HG02763 (cell line): ENCODE measurements at regions not wholly inside any gene's neighbourhood (a gene's known extent, or its start where the extent isn't known, plus 50 kb on each side); places are given as distances from the start of the nearest gene placed in this dataset.

Experiments used
- ATAC-seq: cut with Tn5 transposase; IDR thresholded peaks from one replicate; pipeline ENCODE4 v1.9.1; 2021; ENCODE audit warnings: mild to moderate bottlenecking, moderate library complexity; ENCODE audit not compliant: unreplicated experiment

DNA sequence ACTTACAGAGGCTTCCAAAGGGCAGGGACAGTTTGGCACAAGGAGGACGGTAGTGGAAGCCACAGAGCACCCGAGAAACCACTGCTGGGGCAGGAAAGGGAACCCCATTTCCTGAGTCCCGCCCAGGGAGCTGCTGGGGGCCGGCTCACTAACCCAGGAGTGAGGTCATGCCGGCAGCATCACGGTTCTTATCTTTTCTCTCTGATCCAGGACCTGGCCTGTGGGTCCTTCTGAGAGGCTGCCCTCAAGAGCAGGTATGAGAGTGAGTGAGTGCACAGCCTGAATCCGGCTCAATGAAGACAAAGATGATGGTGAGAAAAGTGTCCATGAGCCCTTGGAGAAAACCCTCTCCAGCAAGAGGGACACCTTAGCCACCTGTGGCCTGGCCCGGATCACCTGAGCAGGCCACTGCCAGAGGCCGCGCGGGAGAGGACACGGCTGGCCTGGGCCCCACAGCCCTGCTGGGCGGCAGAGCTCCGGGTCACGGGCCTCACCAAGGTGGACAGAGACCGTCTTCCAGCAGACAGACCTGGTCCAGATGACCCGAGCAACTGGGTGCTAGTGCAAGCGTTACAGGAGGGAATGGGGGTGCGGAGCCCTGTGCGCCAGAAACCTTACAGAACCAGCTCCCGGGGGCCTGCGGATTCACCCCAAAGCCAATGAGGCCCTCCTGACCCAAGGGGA lies 94.9 kb downstream of the RIPK4 start:
- no peak for ATAC-seq

DNA sequence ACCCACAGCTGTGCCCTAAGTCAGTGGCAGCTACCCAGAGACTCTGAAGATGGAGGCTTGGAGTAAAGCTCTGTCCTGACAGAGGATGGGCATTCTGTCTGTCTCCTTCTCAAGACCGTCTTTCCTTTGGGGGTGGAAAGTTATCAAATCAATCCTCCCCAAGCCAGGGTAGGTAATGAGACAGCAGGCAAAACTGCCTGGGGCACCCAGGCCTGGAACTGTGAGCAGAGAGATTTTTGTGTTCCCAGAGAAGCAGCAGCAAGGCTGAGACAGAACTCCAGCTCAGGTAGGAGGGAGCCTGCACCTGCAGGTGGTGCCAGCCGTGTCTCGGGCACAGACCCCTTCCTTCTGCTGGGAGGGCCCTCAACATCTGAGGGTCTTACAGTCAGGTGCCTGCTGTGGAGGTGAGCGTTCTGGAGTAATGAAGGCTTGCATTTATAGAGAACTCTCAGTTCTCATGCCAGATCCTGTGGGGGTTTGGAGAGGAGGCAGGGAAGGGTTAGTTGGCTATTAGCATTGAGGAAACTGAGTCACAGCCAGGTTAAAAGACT lies 95.6 kb downstream of the RIPK4 start:
- ATAC-seq = no peak

DNA sequence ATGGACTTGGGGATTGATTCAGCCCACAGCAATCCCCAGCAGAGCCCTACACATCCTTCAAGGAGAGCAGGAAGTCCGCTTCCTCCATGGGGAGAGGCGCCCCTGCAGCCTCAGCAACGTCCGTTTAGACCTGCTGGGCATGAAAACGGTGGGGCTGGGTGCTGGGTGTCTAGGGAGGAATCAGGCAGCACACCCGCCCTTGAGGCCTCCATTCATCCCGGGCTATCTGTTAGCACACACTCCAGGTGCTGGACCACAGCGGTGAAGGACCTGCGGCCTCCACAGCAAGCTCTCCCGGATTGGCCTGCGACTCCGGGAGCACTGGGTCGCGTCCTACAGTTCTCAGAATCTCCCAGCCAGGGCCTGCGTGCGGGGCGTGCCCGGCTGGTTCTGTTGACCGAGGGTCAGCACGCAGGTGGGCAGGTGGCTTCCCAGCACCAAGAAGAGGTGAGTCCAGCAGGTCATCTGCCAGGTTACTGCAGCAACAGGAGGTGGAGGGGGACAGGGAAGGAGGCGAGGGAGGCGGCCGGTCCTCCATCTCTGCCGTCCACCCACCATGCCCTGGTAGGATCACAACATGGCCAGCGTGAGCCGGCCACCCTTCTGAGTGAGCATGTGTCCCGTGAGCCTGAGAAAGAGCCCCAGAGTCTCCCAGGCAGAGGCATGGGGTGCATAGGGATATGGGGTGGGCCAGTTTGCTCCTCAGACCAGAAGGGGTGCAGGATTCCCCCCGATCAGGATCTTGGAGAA lies 96.6 kb downstream of the RIPK4 start:
- ATAC-seq = no peak

DNA sequence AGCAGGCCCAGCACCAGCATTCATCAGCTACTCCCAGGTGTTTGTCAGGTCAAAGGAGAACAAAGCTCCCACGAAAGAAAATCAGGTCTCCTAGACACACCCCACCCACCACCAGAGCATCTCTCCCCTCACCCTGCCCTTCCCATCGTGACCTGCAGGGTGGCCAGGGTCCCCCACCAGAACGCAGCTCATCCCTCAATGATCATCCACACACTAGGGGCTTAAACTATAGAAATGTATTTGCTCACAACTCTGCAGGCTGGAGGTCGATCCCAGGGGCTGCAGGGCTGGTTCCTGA lies 97.4 kb downstream of the RIPK4 start:
- no peak for ATAC-seq

DNA sequence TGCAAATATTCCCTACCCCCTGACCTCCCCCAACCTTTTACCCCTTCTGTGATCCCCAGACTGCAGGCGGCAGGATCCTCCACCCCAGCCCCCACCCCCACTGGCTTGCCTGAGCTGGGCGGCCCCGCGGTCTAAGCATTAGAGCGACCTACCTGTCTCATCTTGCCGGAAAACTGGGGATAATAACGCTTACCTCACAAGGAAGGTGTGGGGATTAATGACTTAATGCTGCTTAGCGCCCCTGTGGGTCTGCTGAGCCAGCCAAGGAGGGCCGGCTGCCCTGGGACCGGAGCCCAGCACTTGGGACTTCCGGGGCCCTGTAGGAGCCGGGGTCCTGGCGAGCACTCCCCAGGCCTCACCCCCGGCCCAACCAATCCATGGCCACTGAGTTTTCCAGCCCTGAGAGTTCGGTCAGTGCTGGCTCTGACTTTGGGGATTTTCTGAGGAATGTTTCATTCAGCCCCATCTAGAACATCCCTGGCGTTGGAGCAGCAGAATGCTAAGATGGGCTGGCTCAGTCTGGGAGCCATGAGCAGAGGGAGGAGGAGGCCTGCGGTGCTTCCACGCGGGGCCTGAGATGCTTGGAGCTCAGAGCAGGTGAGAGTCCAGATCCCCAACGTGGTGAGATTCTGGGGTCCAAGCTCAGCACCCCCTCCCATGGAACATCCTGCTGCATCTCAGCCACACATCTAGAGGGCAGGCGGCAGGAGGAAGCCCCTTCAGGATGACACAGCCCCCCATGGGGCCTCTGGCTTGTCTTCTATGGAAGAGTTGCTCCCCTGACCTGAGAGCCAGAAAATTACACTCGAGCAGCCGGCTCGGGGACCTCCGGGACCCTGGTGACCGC lies 97.9 kb downstream of the RIPK4 start:
- no peak for ATAC-seq

DNA sequence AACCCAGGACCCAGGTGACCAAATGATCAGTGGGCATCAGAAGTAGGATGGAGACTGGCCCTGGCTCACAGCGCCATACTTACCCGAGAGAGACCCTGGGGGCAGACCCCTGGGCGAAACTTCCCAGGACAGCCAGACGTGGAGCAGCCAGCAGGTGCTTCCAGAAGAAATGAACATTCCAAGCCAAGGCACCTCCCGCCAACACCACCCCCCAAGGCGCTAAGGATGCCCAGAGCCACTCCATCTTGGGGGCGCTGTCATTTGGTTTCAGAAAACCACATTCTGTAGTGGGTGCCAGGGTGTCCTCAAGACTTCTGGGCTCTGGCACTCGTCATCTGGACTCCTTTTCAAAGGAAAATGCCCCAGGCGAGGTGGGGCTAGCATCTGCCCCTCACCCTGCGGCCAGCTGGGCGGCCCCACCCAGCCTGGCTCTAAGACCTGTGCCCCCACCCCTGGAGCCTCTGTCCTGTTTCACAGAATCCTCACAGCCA lies 98.8 kb downstream of the RIPK4 start:
- ATAC-seq = no peak

DNA sequence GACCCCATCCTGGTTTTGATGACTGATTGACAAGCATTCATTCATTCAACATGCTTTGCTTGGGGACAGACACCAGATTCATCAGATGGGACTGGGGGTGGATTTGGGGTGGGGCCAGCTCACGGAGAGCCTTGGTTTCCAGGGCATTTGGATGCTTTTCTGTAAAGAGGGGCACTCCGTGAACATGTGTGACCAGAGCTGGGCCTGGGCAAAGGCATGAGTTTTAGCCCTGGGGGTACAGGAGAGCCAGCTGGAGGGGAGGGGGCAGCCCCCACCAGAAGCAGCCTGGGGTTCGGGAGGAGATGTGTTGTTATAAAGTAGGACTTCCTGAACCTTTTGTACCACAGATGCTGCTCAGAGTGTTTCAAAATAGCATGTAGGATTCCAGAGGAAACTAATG lies 99.7 kb downstream of the RIPK4 start:
- ATAC-seq = no peak

DNA sequence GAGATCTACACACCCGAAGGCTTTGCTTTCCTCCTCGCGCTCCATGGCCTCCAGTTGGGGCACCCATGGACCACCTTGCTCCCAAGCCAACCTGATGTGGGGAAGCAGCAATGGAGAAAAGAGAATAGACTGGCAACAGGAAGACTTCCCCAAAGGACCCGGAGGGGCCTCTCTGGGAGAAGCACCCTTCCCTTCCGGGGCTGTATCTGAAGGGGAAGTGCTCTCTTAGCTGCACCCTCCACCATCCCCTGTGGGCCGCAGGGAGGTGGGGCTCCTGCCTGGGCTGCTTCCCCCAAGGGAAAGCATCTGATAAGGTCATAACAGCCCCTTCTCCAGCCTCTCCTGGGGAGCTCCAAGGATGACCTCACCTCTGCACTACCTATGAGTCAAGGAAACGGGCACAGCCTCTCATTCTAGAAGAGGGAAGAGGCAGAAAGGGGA lies 100.2 kb downstream of the RIPK4 start:
- no peak for ATAC-seq

DNA sequence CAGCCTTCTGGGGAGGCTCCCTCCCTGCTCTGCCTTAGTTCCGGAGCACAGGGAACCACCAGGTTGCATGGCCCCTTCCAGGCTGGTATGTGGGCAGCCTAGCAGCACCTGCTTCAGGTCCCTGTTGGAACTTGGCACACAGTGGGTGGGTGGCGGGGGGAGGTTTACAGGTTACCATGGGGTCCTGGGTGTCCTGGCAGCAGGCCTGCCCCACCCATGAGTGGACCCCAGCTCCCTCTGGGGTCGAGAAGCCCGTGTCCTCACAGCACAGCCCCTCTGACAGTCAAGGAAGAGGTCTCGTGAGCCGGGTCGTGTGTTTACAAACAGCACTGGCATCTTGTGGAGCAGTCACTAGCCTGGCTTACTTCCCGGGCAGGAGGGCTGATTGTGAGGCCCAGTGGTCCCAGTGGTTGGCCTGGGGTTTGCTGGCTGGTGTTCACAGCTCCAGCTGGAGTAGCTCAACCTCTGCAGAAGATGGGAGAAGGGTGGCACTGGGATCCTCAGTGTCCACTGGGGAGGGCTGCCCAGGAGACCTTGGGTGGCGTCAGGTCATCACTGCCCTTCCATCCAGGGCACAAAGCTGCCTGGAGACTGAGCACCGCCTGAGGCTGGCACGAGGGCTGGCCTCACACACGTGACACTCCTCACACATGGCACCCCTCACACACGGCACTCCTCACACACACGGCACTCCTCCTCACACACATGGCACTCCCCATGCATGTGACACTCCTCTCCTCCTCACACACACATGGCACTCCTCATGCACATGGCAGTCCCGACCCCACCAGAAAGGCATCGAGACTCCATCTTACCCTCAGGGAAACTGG lies 100.9 kb downstream of the RIPK4 start:
- ATAC-seq = no peak

DNA sequence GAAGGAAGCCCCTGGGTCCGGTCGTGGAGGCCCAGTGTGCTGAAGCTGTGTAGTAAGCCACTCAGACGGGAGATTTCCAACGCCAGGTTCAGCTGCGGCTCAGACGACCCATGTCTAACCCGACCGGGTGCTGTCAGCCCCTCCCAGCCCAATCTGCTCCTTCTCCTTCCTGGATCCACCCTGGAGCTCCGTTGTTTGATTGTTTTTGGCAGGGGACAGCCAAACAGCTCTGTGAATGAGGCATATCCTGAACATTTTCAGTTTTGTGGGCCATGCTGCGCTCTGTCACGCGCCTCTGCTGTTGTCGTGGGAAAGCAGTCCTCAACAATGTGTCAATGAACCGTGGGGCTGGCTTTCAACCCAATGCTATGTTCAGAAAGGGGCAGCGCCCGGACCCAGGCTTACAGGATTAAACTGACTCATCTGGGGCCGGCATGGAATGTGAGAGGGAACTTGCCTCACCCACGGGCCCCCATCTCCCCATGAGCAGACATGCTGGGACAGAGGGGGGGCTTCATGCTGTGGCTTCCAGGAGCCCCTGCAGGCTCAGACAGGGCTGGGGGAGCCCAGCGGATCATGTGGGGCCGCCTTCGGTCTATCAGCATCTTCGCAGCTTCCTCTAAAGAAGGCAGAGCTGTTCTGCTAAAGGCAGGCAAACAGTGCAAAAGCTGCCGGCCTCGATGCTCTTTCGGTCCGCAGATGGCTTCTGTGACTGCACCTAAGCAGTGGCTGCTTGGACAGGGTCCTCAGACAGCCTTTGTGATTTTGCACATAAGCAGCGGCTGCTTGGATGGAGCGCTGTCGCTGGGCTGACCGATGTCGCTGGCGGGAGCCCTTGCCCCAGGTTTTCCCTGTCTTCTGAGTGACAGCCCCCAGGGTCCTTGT lies 101.7 kb downstream of the RIPK4 start:
- no peak for ATAC-seq

DNA sequence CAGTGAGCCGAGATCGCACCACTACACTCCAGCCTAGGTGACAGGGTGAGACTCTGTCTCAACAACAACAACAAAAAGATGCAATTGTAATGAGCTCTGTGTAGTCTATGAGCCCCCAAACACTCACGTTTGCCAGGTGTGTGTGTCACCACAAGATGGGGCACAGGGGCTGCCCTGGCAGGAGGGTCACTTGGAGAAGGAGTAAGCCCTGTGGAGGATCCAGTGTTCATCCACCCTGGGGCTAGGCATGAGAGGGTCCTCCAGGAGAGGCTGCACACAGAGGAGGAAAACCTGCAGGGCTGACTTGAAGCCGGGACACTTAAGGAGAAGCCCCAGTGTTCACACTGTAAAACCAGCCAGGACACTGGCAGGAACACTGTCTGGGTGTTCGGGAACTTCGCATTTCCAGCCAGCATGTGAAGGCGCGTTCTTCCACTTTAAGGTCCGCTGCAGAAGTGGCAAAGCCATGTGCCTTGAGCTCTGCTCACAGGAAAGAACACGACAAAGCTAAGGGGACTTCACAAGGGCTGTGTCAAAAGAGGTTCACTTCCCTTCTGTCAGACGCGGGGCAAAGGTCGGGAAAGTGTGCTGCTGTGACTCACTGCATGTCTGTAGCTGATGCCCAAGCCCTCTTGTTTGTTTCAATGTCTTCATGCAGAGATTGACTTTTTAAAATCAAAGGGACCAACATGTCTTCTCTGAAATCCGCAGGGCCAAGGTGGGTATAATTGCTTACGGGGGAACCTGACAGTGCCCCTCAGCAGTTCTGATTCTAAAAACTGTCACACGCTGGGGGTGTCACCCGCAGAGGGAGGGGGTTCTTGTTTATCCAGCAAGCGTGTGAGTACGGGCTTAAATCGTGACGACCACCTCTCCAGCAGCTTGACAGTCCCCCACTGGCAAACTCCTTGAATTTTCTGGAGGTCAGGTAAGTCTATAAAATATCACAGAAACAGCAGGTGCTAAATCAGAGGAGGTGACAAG lies 102.8 kb downstream of the RIPK4 start:
- no peak for ATAC-seq

DNA sequence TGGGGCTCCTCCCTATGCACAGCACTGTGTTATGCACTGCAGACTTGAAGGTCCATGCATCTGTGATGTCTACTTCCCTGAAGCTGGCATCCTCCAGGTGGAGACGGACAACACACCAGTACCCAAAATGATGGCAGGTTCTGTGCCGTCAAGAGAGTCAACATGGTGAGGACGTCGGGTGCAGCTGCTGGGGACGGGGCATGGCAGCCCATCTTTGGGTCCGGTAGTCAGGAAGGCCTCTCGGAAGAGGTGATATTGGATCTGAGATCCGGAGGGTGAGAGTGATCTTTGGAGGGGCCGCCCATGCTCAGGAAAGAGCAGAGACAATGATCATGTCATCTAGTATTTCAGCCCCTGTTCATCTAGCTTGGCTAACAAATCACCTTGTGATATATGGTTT lies 104.1 kb downstream of the RIPK4 start:
- no peak for ATAC-seq

DNA sequence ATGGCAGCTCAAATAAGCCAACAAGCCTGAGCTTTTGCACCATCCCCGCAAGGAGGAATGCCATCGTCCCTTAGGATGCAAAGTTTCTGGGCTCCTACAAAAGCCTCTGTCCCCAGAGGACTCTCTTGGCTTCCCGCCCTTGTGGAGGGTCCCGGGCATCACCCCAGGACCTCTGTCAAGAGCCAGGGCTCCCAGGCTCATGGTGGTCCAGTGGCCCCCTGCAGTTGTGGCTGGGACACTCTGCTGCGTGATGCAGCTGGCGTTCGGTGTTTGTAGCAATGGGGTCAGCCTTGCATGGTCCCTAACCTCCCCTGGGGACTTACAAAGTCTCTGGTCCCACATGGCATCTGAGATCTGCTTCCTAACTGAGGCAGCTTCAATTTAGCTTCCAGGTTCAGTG lies 104.7 kb downstream of the RIPK4 start:
- no peak for ATAC-seq

DNA sequence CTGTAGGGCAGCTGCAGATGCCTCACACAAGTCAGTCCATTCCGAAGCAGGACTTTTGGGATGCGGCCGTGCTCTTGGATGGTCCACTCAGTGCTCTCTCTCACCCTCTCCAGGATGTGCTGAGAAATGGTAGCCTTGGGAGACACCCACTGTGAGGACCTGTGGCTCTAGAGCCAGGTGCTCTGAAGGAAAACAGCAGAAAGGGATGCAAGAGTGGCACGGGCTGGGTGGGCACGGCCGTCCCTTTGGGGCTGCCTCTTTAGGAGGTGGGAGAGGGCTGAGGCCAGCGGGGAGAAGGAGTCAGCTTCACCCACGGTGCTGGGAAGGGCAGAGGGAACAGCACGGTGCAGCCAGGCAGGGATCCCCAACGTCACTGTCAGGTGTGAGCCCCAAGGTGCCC lies 106.1 kb downstream of the RIPK4 start:
- no peak for ATAC-seq

DNA sequence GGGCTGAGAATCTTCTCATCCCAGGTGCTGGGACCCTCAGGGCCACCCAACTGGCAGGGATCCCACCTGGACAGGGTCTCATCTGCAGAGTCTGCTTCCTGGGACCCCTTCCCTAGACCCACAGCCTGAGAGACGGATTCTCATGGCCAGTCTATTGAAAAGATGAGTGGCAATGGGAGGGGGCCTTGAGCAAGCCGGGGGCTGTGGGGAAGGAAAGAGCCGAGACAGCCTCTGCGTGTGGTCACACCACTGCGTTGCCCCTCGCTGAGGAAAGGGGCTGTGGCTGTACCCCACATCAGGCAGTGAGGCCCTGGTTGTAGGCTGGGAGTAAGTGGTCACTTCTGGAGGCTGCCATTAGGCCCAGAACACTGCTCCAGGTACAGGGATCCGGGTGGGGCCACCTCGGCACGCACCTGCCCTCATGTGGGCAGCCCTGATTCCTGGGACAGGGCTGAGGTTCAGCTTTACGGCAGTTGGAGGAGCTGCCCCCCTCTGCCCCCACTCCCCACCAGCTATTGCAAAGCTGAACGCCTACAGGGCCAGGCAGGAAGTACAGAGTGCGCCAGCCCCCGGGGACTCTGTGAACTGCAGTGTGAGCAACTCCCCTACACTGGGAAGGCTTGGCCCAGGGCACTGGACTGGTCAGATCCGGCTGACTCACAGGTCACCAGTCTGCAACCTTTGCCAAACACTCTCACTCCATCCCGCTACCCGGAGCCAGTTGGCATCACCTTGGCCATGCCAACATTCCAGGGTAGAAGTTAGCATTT lies 106.9 kb downstream of the RIPK4 start:
- ATAC-seq = no peak

DNA sequence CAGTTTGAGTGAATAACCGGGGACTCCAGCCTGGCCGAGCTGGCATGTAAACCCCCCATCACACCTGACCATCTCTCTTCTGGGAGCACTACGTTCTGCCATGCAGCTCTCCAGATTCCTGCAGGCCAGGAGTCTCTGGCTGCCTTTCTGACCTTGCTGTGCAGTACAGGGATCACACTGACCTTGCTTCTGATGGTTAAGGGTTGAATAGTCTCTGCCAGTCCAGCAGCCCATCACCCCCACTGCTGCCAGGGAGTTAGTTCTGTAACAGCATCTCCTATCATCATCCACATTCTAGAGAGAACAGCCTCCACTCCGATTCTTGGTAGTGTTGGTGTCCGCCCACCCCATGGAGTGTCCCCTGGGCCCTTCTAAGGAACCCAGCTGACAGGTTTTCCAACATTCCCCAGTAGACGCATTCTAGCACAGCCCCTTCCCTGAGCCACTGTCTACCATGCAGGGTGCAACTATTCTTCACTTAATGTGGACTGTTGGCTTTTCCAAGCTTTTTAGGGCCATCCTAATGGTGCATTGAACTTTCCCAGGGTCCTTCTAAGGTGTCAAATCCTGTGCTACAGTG lies 109.8 kb downstream of the RIPK4 start:
- ATAC-seq = no peak

DNA sequence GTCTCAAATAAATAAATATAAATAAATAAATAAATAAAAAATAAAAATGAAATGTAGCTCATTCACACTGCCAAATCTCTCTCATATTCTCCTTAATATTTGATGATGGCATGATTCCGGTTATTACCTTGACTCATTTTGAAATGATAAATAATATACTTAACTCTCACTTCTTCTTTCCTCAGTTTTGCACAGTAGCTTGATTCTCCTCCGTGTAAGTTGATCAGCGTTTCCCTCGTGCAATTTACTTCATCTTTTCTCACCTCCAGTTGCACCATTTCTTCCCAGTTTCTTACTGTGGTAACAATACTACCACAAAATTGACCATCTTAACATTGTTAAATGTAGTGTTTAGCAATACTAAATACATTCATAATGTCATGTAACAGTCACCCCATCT lies 111.6 kb downstream of the RIPK4 start:
- ATAC-seq = no peak
